Liver (tissue), 8 donors: ENCODE measurements at regions not wholly inside any gene's neighbourhood (a gene's known extent, or its start where the extent isn't known, plus 50 kb on each side); places are given as distances from the start of the nearest gene placed in this dataset.

Experiments used
- DNase-seq: peaks from one replicate; pipeline ENCODE4 v3.0.0-alpha.2; 2017; ENCODE audit warnings: low spot score
- H3K27ac ChIP-seq, 2 donors: one replicate each; pipeline ENCODE4 v1.7.0; 2013; ENCODE audit warnings: inconsistent platforms in 2 of 2, low read length in 2 of 2, control low read depth in 1 of 2, low read depth in 1 of 2, mild to moderate bottlenecking in 1 of 2
- H3K27me3 ChIP-seq, 4 donors: one replicate each; pipeline versions ENCODE4 v1.6.1 to v1.7.0; 2013; ENCODE audit warnings: low read length in 3 of 4, inconsistent platforms in 1 of 4, mild to moderate bottlenecking in 1 of 4, moderate library complexity in 1 of 4; ENCODE audit not compliant: control insufficient read depth in 4 of 4, insufficient read depth in 4 of 4
- H3K36me3 ChIP-seq, 4 donors: one replicate each; pipeline versions ENCODE4 v1.6.1 to v1.7.0; 2013; ENCODE audit warnings: low read length in 3 of 4, mild to moderate bottlenecking in 3 of 4, low read depth in 1 of 4, moderate library complexity in 1 of 4; ENCODE audit not compliant: control insufficient read depth in 4 of 4, insufficient read depth in 3 of 4
- H3K4me1 ChIP-seq, 4 donors: one replicate each; pipeline versions ENCODE4 v1.6.1 to v1.7.0; 2013; ENCODE audit warnings: low read length in 3 of 4, mild to moderate bottlenecking in 3 of 4, moderate library complexity in 1 of 4; ENCODE audit not compliant: control insufficient read depth in 4 of 4, insufficient read depth in 4 of 4
- H3K4me3 ChIP-seq, 3 donors: one replicate each; pipeline versions ENCODE4 v1.6.1 to v1.7.0; 2013; ENCODE audit warnings: low read length in 3 of 3, control low read depth in 1 of 3, low read depth in 1 of 3, mild to moderate bottlenecking in 1 of 3
- H3K9ac ChIP-seq, 2 donors: one replicate each; pipeline ENCODE4 v1.7.0; 2013; ENCODE audit warnings: low read length in 2 of 2, mild to moderate bottlenecking in 2 of 2, moderate library complexity in 2 of 2, control low read depth in 1 of 2, low read depth in 1 of 2
- H3K9me3 ChIP-seq, 4 donors: one replicate each; pipeline versions ENCODE4 v1.6.1 to v1.7.0; 2013; ENCODE audit warnings: low read length in 3 of 4; ENCODE audit not compliant: control insufficient read depth in 4 of 4
- ATF3 ChIP-seq: IDR thresholded peaks from 2 replicates; pipeline ENCODE4 v1.6.1; 2016; ENCODE audit warnings: antibody characterized with exemption
- CTCF ChIP-seq: fragments of 150-350 bp; IDR thresholded peaks from 2 replicates; pipeline ENCODE4 v1.5.1; 2017; ENCODE audit warnings: improper control_type of control experiment, low read depth, low read length; ENCODE audit not compliant: missing input control
- EGR1 ChIP-seq, 2 donors: IDR thresholded peaks; 2 replicates each; pipeline ENCODE4 v1.6.1; 2016 to 2018; ENCODE audit warnings: antibody characterized with exemption in 2 of 2, low read depth in 2 of 2
- FOXA1 ChIP-seq: IDR thresholded peaks from 2 replicates; pipeline ENCODE4 v1.6.1; 2016; ENCODE audit warnings: antibody characterized with exemption
- FOXA2 ChIP-seq: IDR thresholded peaks from 2 replicates; pipeline ENCODE4 v1.6.1; 2016; ENCODE audit warnings: antibody characterized with exemption
- GABPA ChIP-seq, 2 donors: IDR thresholded peaks in 1 of 2; conservative IDR thresholded peaks in 1 of 2; 2 replicates each; pipeline ENCODE4 v1.6.1; 2016; ENCODE audit warnings: antibody characterized with exemption in 2 of 2, mild to moderate bottlenecking in 1 of 2, moderate library complexity in 1 of 2
- HNF4A ChIP-seq, 2 donors: conservative IDR thresholded peaks; 2 replicates each; pipeline ENCODE4 v1.6.1; 2016; ENCODE audit warnings: antibody characterized with exemption in 2 of 2, mild to moderate bottlenecking in 2 of 2
- HNF4G ChIP-seq: IDR thresholded peaks from 2 replicates; pipeline ENCODE4 v1.6.1; 2016; ENCODE audit warnings: antibody characterized with exemption
- JUND ChIP-seq, 2 donors: IDR thresholded peaks; 2 replicates each; pipeline ENCODE4 v1.6.1; 2016; ENCODE audit warnings: antibody characterized with exemption in 2 of 2
- NR2F2 ChIP-seq: IDR thresholded peaks from 2 replicates; pipeline ENCODE4 v1.6.1; 2016; ENCODE audit warnings: antibody characterized with exemption
- RAD21 ChIP-seq, 2 donors: IDR thresholded peaks; 2 replicates each; pipeline ENCODE4 v1.6.1; 2016; ENCODE audit warnings: antibody characterized with exemption in 2 of 2, mild to moderate bottlenecking in 2 of 2
- REST ChIP-seq: IDR thresholded peaks from 2 replicates; pipeline ENCODE4 v1.6.1; 2016; ENCODE audit warnings: antibody characterized with exemption, mild to moderate bottlenecking
- RXRA ChIP-seq, 2 donors: IDR thresholded peaks; 2 replicates each; pipeline ENCODE4 v1.6.1; 2017 to 2018; ENCODE audit warnings: antibody characterized with exemption in 2 of 2, mild to moderate bottlenecking in 1 of 2
- SP1 ChIP-seq: IDR thresholded peaks from 2 replicates; pipeline ENCODE4 v1.6.1; 2018; ENCODE audit warnings: antibody characterized with exemption, mild to moderate bottlenecking
- TAF1 ChIP-seq: conservative IDR thresholded peaks from 2 replicates; pipeline ENCODE4 v1.6.1; 2016; ENCODE audit warnings: antibody characterized with exemption, mild to moderate bottlenecking
- YY1 ChIP-seq: IDR thresholded peaks from 2 replicates; pipeline ENCODE4 v1.6.1; 2016; ENCODE audit warnings: antibody characterized with exemption, mild to moderate bottlenecking
- WGBS: extraction: QIAGEN DNeasy Blood & Tissue Kit; methylation state at CpG from one replicate; pipeline ENCODE4 v1.1.7; 2013; 5-methylcytosine and 5-hydroxymethylcytosine counted together
- TF ChIP-seq, protein P1 (sequence below): IDR thresholded peaks from 2 replicates; pipeline ENCODE4 v1.6.1; 2016; ENCODE audit warnings: antibody characterized with exemption
- TF ChIP-seq, protein P2 (sequence below): IDR thresholded peaks from 2 replicates; pipeline ENCODE4 v1.6.1; 2016; ENCODE audit warnings: antibody characterized with exemption
- donor health status: healthy.
- donor health status: healthy.
- donor health status: healthy.
- donor health status: healthy.
- donor health status: healthy.

GRCh38 chr12:76611533-76611932 is 52.0 kb upstream of the OSBPL8 start:
- no peak for TF ChIP-seq TAF1
- TF ChIP-seq YY1 = no peak
- TF ChIP-seq RXRA (IDR thresholded peaks at IDR 0.05) = no peak
- no peak for TF ChIP-seq EGR1 (IDR thresholded peaks at IDR 0.05; ENCODE audit: low read depth in 2 of 2)
- TF ChIP-seq, protein P1, sequence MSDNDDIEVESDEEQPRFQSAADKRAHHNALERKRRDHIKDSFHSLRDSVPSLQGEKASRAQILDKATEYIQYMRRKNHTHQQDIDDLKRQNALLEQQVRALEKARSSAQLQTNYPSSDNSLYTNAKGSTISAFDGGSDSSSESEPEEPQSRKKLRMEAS = no peak
- no peak for TF ChIP-seq HNF4A (conservative IDR thresholded peaks at IDR 0.05)
- TF ChIP-seq FOXA2 = no peak
- no peak for TF ChIP-seq ATF3
- TF ChIP-seq GABPA (IDR thresholded peaks at IDR 0.05 in 1 of 2, conservative IDR thresholded peaks at IDR 0.05 in 1 of 2) = no peak
- TF ChIP-seq FOXA1 = no peak
- TF ChIP-seq, protein P2, sequence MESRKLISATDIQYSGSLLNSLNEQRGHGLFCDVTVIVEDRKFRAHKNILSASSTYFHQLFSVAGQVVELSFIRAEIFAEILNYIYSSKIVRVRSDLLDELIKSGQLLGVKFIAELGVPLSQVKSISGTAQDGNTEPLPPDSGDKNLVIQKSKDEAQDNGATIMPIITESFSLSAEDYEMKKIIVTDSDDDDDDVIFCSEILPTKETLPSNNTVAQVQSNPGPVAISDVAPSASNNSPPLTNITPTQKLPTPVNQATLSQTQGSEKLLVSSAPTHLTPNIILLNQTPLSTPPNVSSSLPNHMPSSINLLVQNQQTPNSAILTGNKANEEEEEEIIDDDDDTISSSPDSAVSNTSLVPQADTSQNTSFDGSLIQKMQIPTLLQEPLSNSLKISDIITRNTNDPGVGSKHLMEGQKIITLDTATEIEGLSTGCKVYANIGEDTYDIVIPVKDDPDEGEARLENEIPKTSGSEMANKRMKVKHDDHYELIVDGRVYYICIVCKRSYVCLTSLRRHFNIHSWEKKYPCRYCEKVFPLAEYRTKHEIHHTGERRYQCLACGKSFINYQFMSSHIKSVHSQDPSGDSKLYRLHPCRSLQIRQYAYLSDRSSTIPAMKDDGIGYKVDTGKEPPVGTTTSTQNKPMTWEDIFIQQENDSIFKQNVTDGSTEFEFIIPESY = no peak
- no peak for TF ChIP-seq NR2F2
- no peak for TF ChIP-seq CTCF
- TF ChIP-seq REST = no peak
- no peak for TF ChIP-seq HNF4G
- no peak for TF ChIP-seq SP1
- no peak for TF ChIP-seq JUND (IDR thresholded peaks at IDR 0.05)
- no peak for TF ChIP-seq RAD21 (IDR thresholded peaks at IDR 0.05)

More at GRCh38 chr12:76611533-76611932, 52.0 kb upstream of the OSBPL8 start:
- Histone ChIP-seq H3K9me3 (no peaks in the 10 kb centered on the region), H3K36me3 (no peaks in the 10 kb centered on the region), H3K9ac (no peak overlapping the region), H3K4me3 (no peak overlapping the region), H3K4me1 (peaks cover 0 to 2% (median 0%) of the 10 kb centered on the region in 4 donors), H3K27me3 (no peaks in the 10 kb centered on the region), H3K27ac (no peak overlapping the region)
- no peak for DNase-seq
- 78% methylated on average over 2 of the region's 2 CpGs for whole genome bisulfite sequencing
